ENCODE measurements at regions not wholly inside any gene's neighbourhood (a gene's known extent, or its start where the extent isn't known, plus 50 kb on each side); places are given as distances from the start of the nearest gene placed in this dataset.

GRCh38 chr11:113538451-113539412 is 63.5 kb upstream of the DRD2 start:
- Mint-ChIP-seq H3K27me3 (ENCODE audit: insufficient read depth, low read depth, poor library complexity) (peaks cover 11% of the 10 kb centered on the region), H3K9me3 (no peaks in the 10 kb centered on the region), H3K36me3 (ENCODE audit: low read depth) (no peaks in the 10 kb centered on the region), H3K27ac (no peak overlapping the region), H3K4me3 (no peak overlapping the region), H3K4me1 (peaks cover 33% of the 10 kb centered on the region)
- H3K27me3 ChIP-seq (ENCODE audit: insufficient read depth), result no peaks in the 10 kb centered on the region
- TF ChIP-seq CTCF (conservative IDR thresholded peaks at IDR 0.05; ENCODE audit: low read depth in 2 of 2) (no peak), EZH2phosphoT487 (IDR thresholded peaks at IDR 0.05; ENCODE audit: unreplicated experiment) (no peak), STAT1 (IDR thresholded peaks at IDR 0.05; ENCODE audit: unreplicated experiment) (no peak), ZNF114 (CRISPR knock-in tag; IDR thresholded peaks at IDR 0.05) (no peak), JUNB (IDR thresholded peaks at IDR 0.05; ENCODE audit: unreplicated experiment) (no peak), NANOG (IDR thresholded peaks at IDR 0.05; ENCODE audit: borderline replicate concordance) (no peak), CREB1 (CRISPR knock-in tag; IDR thresholded peaks at IDR 0.05; ENCODE audit: low read depth) (no peak), ZNF462 (CRISPR knock-in tag; IDR thresholded peaks at IDR 0.05) (no peak), REST (IDR thresholded peaks at IDR 0.05; ENCODE audit: unreplicated experiment) (no peak), EZH2 (IDR thresholded peaks at IDR 0.05; ENCODE audit: low read depth, unreplicated experiment) (no peak), ETS1 (IDR thresholded peaks at IDR 0.05) (no peak), POLR2AphosphoS5 (IDR thresholded peaks at IDR 0.05; ENCODE audit: low read depth) (no peak), ZNF331 (CRISPR knock-in tag; IDR thresholded peaks at IDR 0.05; ENCODE audit: low read depth) (no peak)
- H3F3A ChIP-seq (replicated peaks; ENCODE audit: low read depth), result no peaks in the 10 kb centered on the region
- no peak overlapping the region; the same call in 1 of the 2 replicates for H2AFZ ChIP-seq
- H3K4me2 ChIP-seq, result no peak overlapping the region; the same call in 1 of the 2 replicates
- H3K79me2 ChIP-seq (replicated peaks; ENCODE audit: insufficient read depth), result no peaks in the 10 kb centered on the region
- H3K9me2 ChIP-seq (ENCODE audit: insufficient read depth), result no peaks in the 10 kb centered on the region
- H3K27ac ChIP-seq (ENCODE audit: low read depth), result no peak overlapping the region
- DNase-seq (ENCODE audit: low spot score) (no peak), ATAC-seq (peak; percentile 17; the same call in 1 of the 3 replicates)
- no peak overlapping the region for H3K4me3 ChIP-seq
- H4K20me1 ChIP-seq (replicated peaks; ENCODE audit: insufficient read depth), result no peaks in the 10 kb centered on the region
- peaks cover 11% of the 10 kb centered on the region; the same call in 1 of the 2 replicates for H3K4me1 ChIP-seq (ENCODE audit: insufficient read depth)
- no peaks in the 10 kb centered on the region for H3K36me3 ChIP-seq (ENCODE audit: insufficient read depth)
